ENCODE measurements at regions not wholly inside any gene's neighbourhood (a gene's known extent, or its start where the extent isn't known, plus 50 kb on each side); places are given as distances from the start of the nearest gene placed in this dataset.

- DNase-seq (ENCODE audit: extremely low read depth in 1 of 11, low read depth in 9 of 11, low spot score in 4 of 11) = no peak
Measured at GRCh38 chr4:92071587-92071986, 232.2 kb upstream of the GRID2 start.

GRCh38 chr4:92074839-92075238 is 228.9 kb upstream of the GRID2 start:
- DNase-seq (ENCODE audit: extremely low read depth in 1 of 11, low read depth in 9 of 11, low spot score in 4 of 11) = no peak

GRCh38 chr4:92090887-92091286 is 212.9 kb upstream of the GRID2 start:
- no peak for DNase-seq (ENCODE audit: extremely low read depth in 1 of 11, low read depth in 9 of 11, low spot score in 4 of 11)

GRCh38 chr4:92091335-92091734 is 212.4 kb upstream of the GRID2 start:
- DNase-seq (ENCODE audit: extremely low read depth in 1 of 11, low read depth in 9 of 11, low spot score in 4 of 11) = no peak

- DNase-seq (ENCODE audit: extremely low read depth in 1 of 11, low read depth in 9 of 11, low spot score in 4 of 11) = no peak
Measured at GRCh38 chr4:92099861-92100260, 203.9 kb upstream of the GRID2 start.

GRCh38 chr4:92100975-92101374 is 202.8 kb upstream of the GRID2 start:
- DNase-seq (ENCODE audit: extremely low read depth in 1 of 11, low read depth in 9 of 11, low spot score in 4 of 11) = no peak

GRCh38 chr4:92101737-92102172 is 202.0 kb upstream of the GRID2 start:
- DNase-seq (ENCODE audit: extremely low read depth in 1 of 11, low read depth in 9 of 11, low spot score in 4 of 11) = no peak

GRCh38 chr4:92104506-92104905 is 199.3 kb upstream of the GRID2 start:
- DNase-seq (ENCODE audit: extremely low read depth in 1 of 11, low read depth in 9 of 11, low spot score in 4 of 11) = no peak

- no peak for DNase-seq (ENCODE audit: extremely low read depth in 1 of 11, low read depth in 9 of 11, low spot score in 4 of 11)
Measured at GRCh38 chr4:92106816-92107215, 196.9 kb upstream of the GRID2 start.

GRCh38 chr4:92111493-92111892 is 192.3 kb upstream of the GRID2 start:
- DNase-seq (ENCODE audit: extremely low read depth in 1 of 11, low read depth in 9 of 11, low spot score in 4 of 11) = no peak

GRCh38 chr4:92112805-92113204 is 191.0 kb upstream of the GRID2 start:
- DNase-seq (ENCODE audit: extremely low read depth in 1 of 11, low read depth in 9 of 11, low spot score in 4 of 11) = no peak

GRCh38 chr4:92120810-92121498 is 182.8 kb upstream of the GRID2 start:
- no peak for DNase-seq (ENCODE audit: extremely low read depth in 1 of 11, low read depth in 9 of 11, low spot score in 4 of 11)

- no peak for DNase-seq (ENCODE audit: extremely low read depth in 1 of 11, low read depth in 9 of 11, low spot score in 4 of 11)
Measured at GRCh38 chr4:92122911-92123310, 180.9 kb upstream of the GRID2 start.

GRCh38 chr4:92128676-92129075 is 175.1 kb upstream of the GRID2 start:
- DNase-seq (ENCODE audit: extremely low read depth in 1 of 11, low read depth in 9 of 11, low spot score in 4 of 11) = no peak

GRCh38 chr4:92129408-92129994 is 174.3 kb upstream of the GRID2 start:
- DNase-seq (ENCODE audit: extremely low read depth in 1 of 11, low read depth in 9 of 11, low spot score in 4 of 11) = no peak

- no peak for DNase-seq (ENCODE audit: extremely low read depth in 1 of 11, low read depth in 9 of 11, low spot score in 4 of 11)
Measured at GRCh38 chr4:92136434-92136833, 167.3 kb upstream of the GRID2 start.

GRCh38 chr4:92163348-92163747 is 140.4 kb upstream of the GRID2 start:
- no peak for DNase-seq (ENCODE audit: extremely low read depth in 1 of 11, low read depth in 9 of 11, low spot score in 4 of 11)

- no peak for DNase-seq (ENCODE audit: extremely low read depth in 1 of 11, low read depth in 9 of 11, low spot score in 4 of 11)
Measured at GRCh38 chr4:92170340-92170739, 133.4 kb upstream of the GRID2 start.

GRCh38 chr4:92172203-92172602 is 131.6 kb upstream of the GRID2 start:
- no peak for DNase-seq (ENCODE audit: extremely low read depth in 1 of 11, low read depth in 9 of 11, low spot score in 4 of 11)

- no peak for DNase-seq (ENCODE audit: extremely low read depth in 1 of 11, low read depth in 9 of 11, low spot score in 4 of 11)
Measured at GRCh38 chr4:92175250-92175649, 128.5 kb upstream of the GRID2 start.
